GM18867 (cell line): ENCODE measurements at regions not wholly inside any gene's neighbourhood (a gene's known extent, or its start where the extent isn't known, plus 50 kb on each side); places are given as distances from the start of the nearest gene placed in this dataset.
A peak's percentile ranks its signal among the peaks of the same experiment; 100 is the strongest.

Experiments
- ATAC-seq: cut with Tn5 transposase; IDR thresholded peaks from one replicate; pipeline ENCODE4 v1.9.1; 2021; ENCODE audit warnings: mild to moderate bottlenecking, moderate library complexity; ENCODE audit not compliant: unreplicated experiment

GRCh38 chr1:198903203-198903602 lies 264.4 kb downstream of the PTPRC start:
- no peak for ATAC-seq

DNA sequence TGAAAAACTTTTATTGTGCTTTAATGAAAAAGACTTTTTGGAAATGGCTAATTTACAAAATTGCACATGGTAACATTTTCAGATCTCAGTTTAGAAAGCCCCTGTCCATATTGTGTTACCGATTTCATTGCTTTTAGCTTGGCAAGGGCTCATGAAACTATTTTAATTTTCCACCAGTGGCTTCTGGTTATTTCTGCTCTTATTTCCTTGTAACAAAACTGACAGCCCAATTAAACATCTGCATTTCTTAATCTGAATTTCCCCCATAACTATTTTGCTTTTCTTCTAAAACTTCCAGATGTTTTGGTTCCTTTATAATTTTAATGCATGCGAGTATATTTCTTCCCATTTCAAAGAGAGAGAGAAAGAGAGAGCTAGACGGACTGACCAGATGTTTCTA lies 264.8 kb downstream of the PTPRC start:
- no peak for ATAC-seq

GRCh38 chr1:198904321-198904720 lies 265.5 kb downstream of the PTPRC start:
- no peak for ATAC-seq

GRCh38 chr1:198906739-198907422 lies 268.0 kb downstream of the PTPRC start:
- ATAC-seq, result no peak

DNA sequence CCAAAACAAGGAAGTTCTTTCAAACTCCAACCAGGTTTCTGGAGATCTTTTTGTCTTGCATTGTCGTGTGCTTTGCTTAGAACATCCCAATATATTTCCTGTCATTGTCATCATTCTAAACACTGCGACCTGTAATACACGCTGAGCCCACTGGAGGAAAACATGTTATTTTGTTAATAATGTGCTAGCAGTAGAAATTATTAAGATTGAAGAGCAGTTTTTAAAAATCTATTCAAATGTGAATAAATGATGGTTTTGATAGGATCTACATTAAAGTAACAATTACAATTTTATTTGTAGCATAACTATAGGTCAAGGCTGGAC lies 268.5 kb downstream of the PTPRC start:
- no peak for ATAC-seq

DNA sequence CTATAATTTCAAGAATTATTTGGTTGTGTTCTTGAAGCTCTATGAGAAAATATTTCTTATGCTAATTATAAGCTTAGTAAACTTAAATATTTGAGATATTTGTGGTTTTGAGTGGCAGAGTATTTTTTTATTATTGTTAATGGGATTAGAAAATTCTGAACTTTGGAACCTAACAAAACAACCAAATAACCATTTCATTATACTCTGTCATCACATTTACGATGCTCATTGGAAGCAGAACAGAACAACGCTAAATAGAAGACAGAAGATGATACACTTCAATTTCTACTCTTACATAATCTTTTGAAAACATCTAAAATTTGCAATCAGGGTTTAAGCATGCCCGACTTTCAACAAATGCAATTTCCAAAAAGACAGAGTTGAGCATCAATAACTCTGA lies 270.2 kb downstream of the PTPRC start:
- no peak for ATAC-seq

DNA sequence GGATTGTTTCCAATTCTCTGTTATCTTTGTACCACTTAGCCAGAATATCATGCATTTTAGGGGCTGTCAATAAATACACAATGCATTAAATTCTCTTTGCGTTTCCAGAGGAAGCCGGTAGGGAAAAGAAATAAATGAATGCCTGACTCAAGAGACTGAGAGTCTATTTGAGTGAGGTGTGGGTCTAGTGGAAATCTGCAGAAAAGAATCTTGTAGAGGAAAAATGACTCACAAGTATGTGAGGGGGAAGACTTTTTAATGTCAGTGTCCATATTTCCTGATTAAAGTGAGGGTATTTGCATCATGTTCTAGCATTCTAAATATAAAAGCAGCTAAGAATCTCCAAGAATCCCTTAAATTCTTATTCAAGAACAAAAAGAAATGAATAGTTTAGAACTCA lies 271.1 kb downstream of the PTPRC start:
- ATAC-seq, result no peak

GRCh38 chr1:198910816-198911215 lies 272.0 kb downstream of the PTPRC start:
- no peak for ATAC-seq

DNA sequence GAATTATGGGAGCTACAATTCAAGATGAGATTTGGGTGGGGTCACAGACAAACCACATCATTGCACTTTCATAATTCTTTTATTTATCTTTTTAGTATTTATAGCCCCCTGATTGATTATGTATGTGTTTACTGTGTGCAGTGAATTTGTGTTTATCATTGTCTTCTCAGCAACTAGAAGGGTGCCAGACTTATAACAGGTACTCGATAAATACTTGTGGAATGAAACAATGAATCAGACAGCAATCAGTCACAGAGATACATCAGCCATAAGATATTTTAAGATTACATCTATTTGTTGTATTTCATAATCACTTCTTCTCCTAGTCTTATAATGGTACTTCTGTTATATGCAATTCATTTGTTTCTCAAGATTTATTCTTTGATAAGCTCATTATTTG lies 273.2 kb downstream of the PTPRC start:
- no peak for ATAC-seq

DNA sequence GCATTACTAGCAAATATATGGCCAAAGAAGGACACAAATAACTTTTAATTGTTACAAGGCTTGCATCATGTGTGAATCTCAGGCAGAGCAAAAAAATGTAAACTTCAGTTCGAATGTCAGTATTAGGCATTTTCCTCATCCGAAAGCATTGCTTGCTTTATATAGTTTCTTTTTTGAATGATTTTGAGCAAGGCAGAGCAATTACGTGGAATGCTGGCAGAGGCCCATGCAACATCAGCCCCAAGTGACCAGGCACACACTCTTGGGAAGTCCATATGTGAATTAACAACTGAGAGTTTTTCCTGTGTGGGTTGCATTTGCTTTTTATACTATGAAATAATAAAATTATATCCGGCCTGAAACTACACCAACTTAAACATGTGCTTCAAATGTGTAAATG lies 274.8 kb downstream of the PTPRC start:
- no peak for ATAC-seq

- no peak for ATAC-seq
These were observed 276.7 kb downstream of the PTPRC start for GRCh38 chr1:198915327-198916231.

GRCh38 chr1:198917226-198917625 lies 278.4 kb downstream of the PTPRC start:
- no peak for ATAC-seq

- no peak for ATAC-seq
These were observed 280.1 kb downstream of the PTPRC start for GRCh38 chr1:198918920-198919319.

GRCh38 chr1:198919667-198920398 lies 281.0 kb downstream of the PTPRC start:
- peak; percentile 69 for ATAC-seq

GRCh38 chr1:198922638-198923430 lies 284.0 kb downstream of the PTPRC start:
- peak; percentile 73 for ATAC-seq

GRCh38 chr1:198923993-198924392 lies 285.2 kb downstream of the PTPRC start:
- ATAC-seq, result no peak

- ATAC-seq, result no peak
These were observed 286.7 kb downstream of the PTPRC start for GRCh38 chr1:198925567-198925966.

- no peak for ATAC-seq
These were observed 288.3 kb downstream of the PTPRC start for GRCh38 chr1:198927129-198927528.

- no peak for ATAC-seq
These were observed 290.3 kb downstream of the PTPRC start for GRCh38 chr1:198929111-198929604.

- no peak for ATAC-seq
These were observed 291.2 kb downstream of the PTPRC start for GRCh38 chr1:198929961-198930599.
